ENCODE measurements at regions not wholly inside any gene's neighbourhood (a gene's known extent, or its start where the extent isn't known, plus 50 kb on each side); places are given as distances from the start of the nearest gene placed in this dataset.

- no peak for TF ChIP-seq CTCF (IDR thresholded peaks at IDR 0.05; ENCODE audit: unreplicated experiment)
- Mint-ChIP-seq H3K4me3 (ENCODE audit: unreplicated experiment) (no peak overlapping the region), H3K27me3 (ENCODE audit: insufficient read depth, unreplicated experiment) (no peaks in the 10 kb centered on the region), H3K27ac (ENCODE audit: low read depth, unreplicated experiment) (no peak overlapping the region), H3K36me3 (ENCODE audit: insufficient read depth, unreplicated experiment) (no peaks in the 10 kb centered on the region), H3K9me3 (ENCODE audit: unreplicated experiment) (no peaks in the 10 kb centered on the region), H3K4me1 (ENCODE audit: insufficient read depth, unreplicated experiment) (no peaks in the 10 kb centered on the region)
- BruUV-seq (replicated peaks): no TSS peak
- POLR2A ChIA-PET: no interaction called here
- no peak for DNase-seq (ENCODE audit: unreplicated experiment)
- intact Hi-C loops (cut with micrococcal nuclease): no loop called here
- CTCF ChIA-PET: interaction anchor here (0.7 kb wide), 1 partner anchor 17 kb away, joined by 4 read pairs; no protein-coding TSS in a partner anchor
Observed at GRCh38 chr9:105027084-105027483, 99.1 kb upstream of the ABCA1 start.

GRCh38 chr9:105030285-105030684 is 102.3 kb upstream of the ABCA1 start:
- no peaks in the 10 kb centered on the region for H3K36me3 Mint-ChIP-seq (ENCODE audit: insufficient read depth, unreplicated experiment)
- intact Hi-C loops (cut with micrococcal nuclease): no loop called here

GRCh38 chr9:105037139-105037538 is 109.2 kb upstream of the ABCA1 start:
- POLR2A ChIA-PET: no interaction called here
- TF ChIP-seq CTCF (IDR thresholded peaks at IDR 0.05; ENCODE audit: unreplicated experiment): no peak
- intact Hi-C loops (cut with micrococcal nuclease): no loop called here
- no peaks in the 10 kb centered on the region for H3K36me3 Mint-ChIP-seq (ENCODE audit: insufficient read depth, unreplicated experiment)
- no peaks in the 10 kb centered on the region for H3K27me3 Mint-ChIP-seq (ENCODE audit: insufficient read depth, unreplicated experiment)
- H3K4me1 Mint-ChIP-seq (ENCODE audit: insufficient read depth, unreplicated experiment): no peaks in the 10 kb centered on the region
- CTCF ChIA-PET: interaction anchor here (0.7 kb wide), 1 partner anchor 154 kb away, joined by 3 read pairs; no protein-coding TSS in a partner anchor
- no peaks in the 10 kb centered on the region for H3K9me3 Mint-ChIP-seq (ENCODE audit: unreplicated experiment)
- H3K4me3 Mint-ChIP-seq (ENCODE audit: unreplicated experiment): no peak overlapping the region
- DNase-seq (ENCODE audit: unreplicated experiment): no peak
- no peak overlapping the region for H3K27ac Mint-ChIP-seq (ENCODE audit: low read depth, unreplicated experiment)
- BruUV-seq (replicated peaks): no TSS peak

More at GRCh38 chr9:105030285-105030684, 102.3 kb upstream of the ABCA1 start:
- no TSS peak for BruUV-seq (replicated peaks)
- no peaks in the 10 kb centered on the region for H3K9me3 Mint-ChIP-seq (ENCODE audit: unreplicated experiment)
- no peaks in the 10 kb centered on the region for H3K4me1 Mint-ChIP-seq (ENCODE audit: insufficient read depth, unreplicated experiment)
- H3K27ac Mint-ChIP-seq (ENCODE audit: low read depth, unreplicated experiment): no peak overlapping the region
- ChIA-PET POLR2A (no interaction called here), CTCF (interaction anchor here (0.8 to 0.9 kb wide), 2 partner anchors 22 to 267 kb away, joined by 5 to 8 read pairs; no protein-coding TSS in a partner anchor)
- H3K4me3 Mint-ChIP-seq (ENCODE audit: unreplicated experiment): no peak overlapping the region
- no peaks in the 10 kb centered on the region for H3K27me3 Mint-ChIP-seq (ENCODE audit: insufficient read depth, unreplicated experiment)
- no peak for TF ChIP-seq CTCF (IDR thresholded peaks at IDR 0.05; ENCODE audit: unreplicated experiment)
- DNase-seq (ENCODE audit: unreplicated experiment): no peak

GRCh38 chr9:105038051-105038450 is 110.1 kb upstream of the ABCA1 start:
- Mint-ChIP-seq H3K36me3 (ENCODE audit: insufficient read depth, unreplicated experiment) (no peaks in the 10 kb centered on the region), H3K27ac (ENCODE audit: low read depth, unreplicated experiment) (no peak overlapping the region), H3K4me1 (ENCODE audit: insufficient read depth, unreplicated experiment) (no peaks in the 10 kb centered on the region), H3K9me3 (ENCODE audit: unreplicated experiment) (no peaks in the 10 kb centered on the region), H3K27me3 (ENCODE audit: insufficient read depth, unreplicated experiment) (no peaks in the 10 kb centered on the region), H3K4me3 (ENCODE audit: unreplicated experiment) (no peak overlapping the region)
- intact Hi-C loops (cut with micrococcal nuclease): no loop called here
- CTCF ChIA-PET: interaction anchor here (1.0 kb wide), 1 partner anchor 173 kb away, joined by 3 read pairs; no protein-coding TSS in a partner anchor
- TF ChIP-seq CTCF (IDR thresholded peaks at IDR 0.05; ENCODE audit: unreplicated experiment): no peak
- DNase-seq (ENCODE audit: unreplicated experiment): no peak
- BruUV-seq (replicated peaks): no TSS peak
- POLR2A ChIA-PET: interaction anchor here (0.6 kb wide), 1 partner anchor 1268 kb away, joined by 3 read pairs; no protein-coding TSS in a partner anchor

Measured in MCF 10A (cell line).